ENCODE measurements at regions not wholly inside any gene's neighbourhood (a gene's known extent, or its start where the extent isn't known, plus 50 kb on each side); places are given as distances from the start of the nearest gene placed in this dataset.

- no peak for ATAC-seq
- Histone ChIP-seq H3K4me1 (no peaks in the 10 kb centered on the region), H3K4me3 (no peak overlapping the region), H3K27ac (no peak overlapping the region), H3K9me3 (no peaks in the 10 kb centered on the region), H3K4me2 (no peak overlapping the region)
- no peak for FAIRE-seq
- TF ChIP-seq EHMT2 (IDR thresholded peaks at IDR 0.05; ENCODE audit: low read depth) = no peak
- TF ChIP-seq RFX5 (IDR thresholded peaks at IDR 0.05) = no peak
- no peak for TF ChIP-seq CHD4 (IDR thresholded peaks at IDR 0.05; ENCODE audit: borderline replicate concordance)
- no peak for TF ChIP-seq SMC3 (IDR thresholded peaks at IDR 0.05)
- no peak for TF ChIP-seq POLR2AphosphoS2 (conservative IDR thresholded peaks at IDR 0.05; ENCODE audit: low read length)
- no peak for TF ChIP-seq NR3C1 (IDR thresholded peaks at IDR 0.05)
- no peak for TF ChIP-seq NPAS2 (CRISPR knock-in tag; IDR thresholded peaks at IDR 0.05; ENCODE audit: borderline replicate concordance)
- TF ChIP-seq HEYL (CRISPR knock-in tag; IDR thresholded peaks at IDR 0.05) = no peak
- TF ChIP-seq ZFP36 (IDR thresholded peaks at IDR 0.05; ENCODE audit: borderline replicate concordance, partially characterized antibody) = no peak
- no peak for TF ChIP-seq CBX2 (IDR thresholded peaks at IDR 0.05; ENCODE audit: borderline replicate concordance, low read depth)
- TF ChIP-seq POLR2A (IDR thresholded peaks at IDR 0.05; ENCODE audit: low read length) = no peak
- TF ChIP-seq ZC3H11A (IDR thresholded peaks at IDR 0.05) = no peak
- TF ChIP-seq RAD21 (conservative IDR thresholded peaks at IDR 0.05 in 1 of 2, IDR thresholded peaks at IDR 0.05 in 1 of 2) = no peak
- no peak for TF ChIP-seq MAX (IDR thresholded peaks at IDR 0.05)
- TF ChIP-seq KDM1A (IDR thresholded peaks at IDR 0.05; ENCODE audit: low read depth) = no peak
- no peak for TF ChIP-seq HOXB5 (CRISPR knock-in tag; IDR thresholded peaks at IDR 0.05)
- no peak for TF ChIP-seq ZSCAN20 (CRISPR knock-in tag; IDR thresholded peaks at IDR 0.05)
- CTCF ChIA-PET = no interaction called here
- 25% methylated on average over 21 of the region's 23 CpGs for WGBS (ENCODE audit: missing lambda C conversion rate)
- POLR2A ChIA-PET = no interaction called here
- no peak for DNase-seq (ENCODE audit: low read depth in 1 of 2, low spot score in 1 of 2)
Observed at GRCh38 chr5:3339092-3339797, 256.4 kb upstream of the IRX1 start.

GRCh38 chr5:3337812-3338541 lies 257.7 kb upstream of the IRX1 start:
- no peaks in the 10 kb centered on the region for H3K9me3 ChIP-seq
- 9% methylated on average over 15 of the region's 16 CpGs for WGBS (ENCODE audit: missing lambda C conversion rate)
- DNase-seq (ENCODE audit: low read depth in 1 of 2, low spot score in 1 of 2) (no peak), FAIRE-seq (no peak), ATAC-seq (no peak)
- ChIA-PET CTCF (no interaction called here), POLR2A (no interaction called here)
- H3K27ac ChIP-seq = no peak overlapping the region
- no peaks in the 10 kb centered on the region for H3K4me1 ChIP-seq
- no peak for TF ChIP-seq NPAS2 (CRISPR knock-in tag; IDR thresholded peaks at IDR 0.05; ENCODE audit: borderline replicate concordance)
- no peak for TF ChIP-seq HOXB5 (CRISPR knock-in tag; IDR thresholded peaks at IDR 0.05)
- no peak for TF ChIP-seq PHF8 (IDR thresholded peaks at IDR 0.05; ENCODE audit: borderline replicate concordance, low read depth)
- no peak for TF ChIP-seq REST (IDR thresholded peaks at IDR 0.05)
- no peak for TF ChIP-seq KDM1A (IDR thresholded peaks at IDR 0.05; ENCODE audit: low read depth)
- no peak for TF ChIP-seq SREBF2 (IDR thresholded peaks at IDR 0.05)
- no peak for TF ChIP-seq CHD4 (IDR thresholded peaks at IDR 0.05; ENCODE audit: borderline replicate concordance)
- TF ChIP-seq GATA3 (IDR thresholded peaks at IDR 0.05; ENCODE audit: borderline replicate concordance) = no peak
- no peak for TF ChIP-seq ATOH8 (CRISPR knock-in tag; IDR thresholded peaks at IDR 0.05; ENCODE audit: low read depth)
- TF ChIP-seq ZC3H11A (IDR thresholded peaks at IDR 0.05) = no peak
- TF ChIP-seq POLR2AphosphoS2 (conservative IDR thresholded peaks at IDR 0.05; ENCODE audit: low read length) = no peak
- no peak for TF ChIP-seq NR3C1 (IDR thresholded peaks at IDR 0.05)
- H3K4me3 ChIP-seq = no peak overlapping the region
- no peak overlapping the region for H3K4me2 ChIP-seq

Data from A549 (cell line).